Left lung (tissue), 4 donors: ENCODE measurements at regions not wholly inside any gene's neighbourhood (a gene's known extent, or its start where the extent isn't known, plus 50 kb on each side); places are given as distances from the start of the nearest gene placed in this dataset.

Experiments used
- ATAC-seq: fragments of 200-7000 bp; cut with Tn5 transposase; one replicate; pipeline ENCODE4 v1.9.1; 2020; ENCODE audit warnings: moderate library complexity
- DNase-seq, 4 donors: peaks; one replicate each; pipeline ENCODE4 v3.0.0-alpha.2; 2013 to 2020
- H3K27ac ChIP-seq, 2 donors: fragments of 200-600 bp; sonication (generic) in 1 of 2; one replicate each; pipeline versions ENCODE4 v1.5.0 to v1.8.0; 2020 to 2021
- H3K27me3 ChIP-seq, 2 donors: fragments of 200-600 bp; sonication (generic) in 1 of 2; one replicate each; pipeline versions ENCODE4 v1.5.0 to v1.8.0; 2020 to 2021
- H3K36me3 ChIP-seq, 2 donors: fragments of 200-600 bp; sonication (generic) in 1 of 2; one replicate each; pipeline versions ENCODE4 v1.5.0 to v1.8.0; 2020 to 2021
- H3K4me1 ChIP-seq, 2 donors: fragments of 200-600 bp; one replicate each; pipeline ENCODE4 v1.8.0; 2021
- H3K4me3 ChIP-seq, 2 donors: fragments of 200-600 bp; sonication (generic) in 1 of 2; one replicate each; pipeline versions ENCODE4 v1.5.0 to v1.8.0; 2020 to 2021; ENCODE audit warnings: mild to moderate bottlenecking in 1 of 2
- H3K9me3 ChIP-seq, 2 donors: fragments of 200-600 bp; sonication (generic) in 1 of 2; one replicate each; pipeline versions ENCODE4 v1.5.0 to v1.8.0; 2020 to 2021
- intact Hi-C, 2 donors: fragments of 100-400 bp; cut with DNase I; formaldehyde crosslinking; loops; one replicate each; pipeline versions ENCODE4 v1.11.2 to v1.14.2; 2022
- TF ChIP-seq, protein P1 (sequence below), 2 donors: fragments of 200-600 bp; sonication (generic) in 1 of 2; IDR thresholded peaks; one replicate each; pipeline versions ENCODE4 v1.5.0 to v1.8.0; 2021; ENCODE audit warnings: antibody characterized with exemption in 2 of 2
- donor health status: DM: no; HTN: yes; CAD: no.
- donor health status: DM: no; HTN: no; CAD: no.

DNA sequence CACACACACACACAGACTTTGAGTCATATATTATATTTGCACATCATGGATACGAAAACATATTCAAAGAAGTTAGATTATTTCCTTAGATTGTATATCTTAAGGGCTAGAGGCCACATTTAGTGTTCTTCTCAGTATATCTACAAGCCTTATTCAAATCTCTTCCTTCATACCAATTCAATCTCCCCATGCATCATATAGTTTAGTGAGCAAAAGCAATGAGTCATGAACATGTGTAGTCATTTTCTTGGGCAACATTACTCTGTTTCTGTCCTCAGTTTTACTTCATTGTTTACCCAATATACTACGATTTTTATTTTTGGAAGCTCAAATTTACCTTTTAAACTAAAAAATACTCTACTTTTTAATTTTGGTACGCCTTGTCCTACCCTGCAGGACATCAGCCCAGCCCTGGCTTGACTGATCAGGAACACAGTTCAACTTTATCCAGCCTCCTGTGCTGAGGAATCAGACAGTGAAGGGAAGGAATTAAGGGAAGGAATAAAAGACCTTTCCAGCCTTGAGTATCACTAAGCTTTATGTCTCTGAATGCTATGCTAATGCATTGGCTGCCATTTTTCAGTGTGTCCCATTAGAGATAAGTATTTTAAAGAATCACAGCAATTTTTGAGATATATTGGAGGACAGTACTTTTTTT lies 101.7 kb upstream of the FST start:
- no peak overlapping the region for H3K27ac ChIP-seq
- no peak overlapping the region for H3K4me3 ChIP-seq
- intact Hi-C loops: no loop called here
- ATAC-seq: no peak
- DNase-seq: no peak
- H3K36me3 ChIP-seq: no peaks in the 10 kb centered on the region
- TF ChIP-seq, protein P1, sequence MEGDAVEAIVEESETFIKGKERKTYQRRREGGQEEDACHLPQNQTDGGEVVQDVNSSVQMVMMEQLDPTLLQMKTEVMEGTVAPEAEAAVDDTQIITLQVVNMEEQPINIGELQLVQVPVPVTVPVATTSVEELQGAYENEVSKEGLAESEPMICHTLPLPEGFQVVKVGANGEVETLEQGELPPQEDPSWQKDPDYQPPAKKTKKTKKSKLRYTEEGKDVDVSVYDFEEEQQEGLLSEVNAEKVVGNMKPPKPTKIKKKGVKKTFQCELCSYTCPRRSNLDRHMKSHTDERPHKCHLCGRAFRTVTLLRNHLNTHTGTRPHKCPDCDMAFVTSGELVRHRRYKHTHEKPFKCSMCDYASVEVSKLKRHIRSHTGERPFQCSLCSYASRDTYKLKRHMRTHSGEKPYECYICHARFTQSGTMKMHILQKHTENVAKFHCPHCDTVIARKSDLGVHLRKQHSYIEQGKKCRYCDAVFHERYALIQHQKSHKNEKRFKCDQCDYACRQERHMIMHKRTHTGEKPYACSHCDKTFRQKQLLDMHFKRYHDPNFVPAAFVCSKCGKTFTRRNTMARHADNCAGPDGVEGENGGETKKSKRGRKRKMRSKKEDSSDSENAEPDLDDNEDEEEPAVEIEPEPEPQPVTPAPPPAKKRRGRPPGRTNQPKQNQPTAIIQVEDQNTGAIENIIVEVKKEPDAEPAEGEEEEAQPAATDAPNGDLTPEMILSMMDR (IDR thresholded peaks at IDR 0.05): no peak
- H3K4me1 ChIP-seq: no peaks in the 10 kb centered on the region
- no peaks in the 10 kb centered on the region for H3K27me3 ChIP-seq
- H3K9me3 ChIP-seq: no peaks in the 10 kb centered on the region

DNA sequence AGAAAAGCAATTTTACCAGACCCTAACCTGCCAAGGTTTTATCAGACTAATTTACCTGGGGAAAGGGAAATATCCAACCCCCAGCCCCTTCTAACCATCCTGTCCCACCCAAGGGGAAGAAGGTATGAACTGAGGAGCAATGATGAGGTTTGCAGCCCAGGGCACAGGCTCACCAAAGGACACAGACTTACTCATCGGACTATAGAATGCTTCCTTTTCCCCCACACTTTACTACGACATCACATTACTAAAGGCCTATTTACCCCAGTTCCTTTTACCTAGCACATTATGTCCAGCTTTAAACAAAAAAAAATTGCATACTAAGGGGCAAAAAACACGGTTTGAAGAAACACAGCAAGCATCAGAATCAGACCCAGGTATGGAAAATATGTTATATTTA lies 94.1 kb upstream of the FST start:
- no peak for ATAC-seq
- H3K27me3 ChIP-seq: no peaks in the 10 kb centered on the region
- intact Hi-C loops: no loop called here
- H3K4me1 ChIP-seq: no peaks in the 10 kb centered on the region
- H3K36me3 ChIP-seq: no peaks in the 10 kb centered on the region
- no peak for DNase-seq
- no peak overlapping the region for H3K27ac ChIP-seq
- TF ChIP-seq, protein P1 (IDR thresholded peaks at IDR 0.05): no peak
- peaks cover 0 to 19% of the 10 kb centered on the region in 2 donors for H3K9me3 ChIP-seq
- no peak overlapping the region for H3K4me3 ChIP-seq

DNA sequence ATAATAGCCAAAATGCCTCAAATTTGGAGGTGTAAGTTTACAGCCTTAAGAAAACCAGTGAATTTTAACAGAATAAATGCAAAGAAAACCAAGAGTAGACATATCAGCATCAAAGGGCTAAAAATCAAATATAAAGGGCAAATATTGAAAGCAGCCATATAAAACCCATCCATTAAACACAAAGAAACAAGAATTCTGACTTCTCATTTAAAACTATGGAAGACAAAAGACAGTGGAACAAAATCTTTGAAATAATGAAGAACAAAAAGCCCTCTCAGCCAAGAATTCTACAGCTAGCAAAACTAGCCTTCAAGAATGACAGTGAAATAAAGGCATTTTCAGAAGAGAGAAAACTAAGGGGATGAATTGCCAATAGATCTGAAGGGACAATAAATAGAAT lies 91.3 kb upstream of the FST start:
- no peak for DNase-seq
- Histone ChIP-seq H3K27ac (no peak overlapping the region), H3K4me3 (no peak overlapping the region), H3K4me1 (no peaks in the 10 kb centered on the region), H3K9me3 (peaks cover 0 to 19% of the 10 kb centered on the region in 2 donors), H3K27me3 (no peaks in the 10 kb centered on the region), H3K36me3 (no peaks in the 10 kb centered on the region)
- TF ChIP-seq, protein P1 (IDR thresholded peaks at IDR 0.05): no peak
- intact Hi-C loops: no loop called here
- no peak for ATAC-seq

DNA sequence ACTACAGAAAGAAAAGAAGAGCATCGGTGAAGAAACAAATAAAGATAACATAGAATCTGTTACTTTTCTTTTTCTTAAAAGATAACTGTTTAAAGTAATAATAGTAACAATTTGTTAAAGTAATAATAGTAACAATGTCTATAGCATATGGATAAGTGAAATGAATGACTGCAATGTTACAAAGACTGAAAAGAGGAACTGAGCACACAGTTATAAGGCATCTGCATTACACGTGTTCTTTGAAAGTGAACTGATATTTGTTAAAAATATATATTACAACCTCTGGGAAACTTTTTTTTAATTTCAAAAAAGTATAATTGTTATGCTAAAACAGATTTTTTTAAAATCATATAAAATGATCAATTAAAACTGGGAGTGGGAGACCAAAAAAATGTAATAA lies 88.4 kb upstream of the FST start:
- intact Hi-C loops: no loop called here
- DNase-seq (no peak), ATAC-seq (no peak)
- Histone ChIP-seq H3K27ac (no peak overlapping the region), H3K4me1 (no peaks in the 10 kb centered on the region), H3K9me3 (peaks cover 0 to 19% of the 10 kb centered on the region in 2 donors), H3K4me3 (no peak overlapping the region), H3K36me3 (no peaks in the 10 kb centered on the region), H3K27me3 (no peaks in the 10 kb centered on the region)
- TF ChIP-seq, protein P1 (IDR thresholded peaks at IDR 0.05): no peak

DNA sequence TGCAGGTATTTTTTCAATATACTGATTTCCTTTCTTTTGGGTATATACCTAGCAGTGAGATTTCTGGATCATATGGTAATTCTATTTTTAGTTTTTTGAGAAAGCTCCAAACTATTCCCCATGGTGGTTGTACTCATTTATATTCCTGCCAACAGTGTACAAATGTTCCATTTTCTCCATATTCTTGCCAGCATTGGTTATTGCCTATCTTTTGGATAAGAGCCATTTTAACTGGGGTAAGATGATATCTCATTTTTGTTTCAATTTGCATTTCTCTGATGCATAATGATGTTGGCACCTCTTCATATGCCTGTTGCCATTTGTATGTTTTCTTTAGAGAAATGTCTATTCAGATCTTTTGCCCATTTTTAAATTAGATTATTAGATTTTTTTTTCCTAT lies 85.6 kb upstream of the FST start:
- ATAC-seq: no peak
- intact Hi-C loops: no loop called here
- Histone ChIP-seq H3K4me1 (no peaks in the 10 kb centered on the region), H3K27ac (no peak overlapping the region), H3K27me3 (no peaks in the 10 kb centered on the region), H3K4me3 (no peak overlapping the region), H3K36me3 (no peaks in the 10 kb centered on the region), H3K9me3 (no peaks in the 10 kb centered on the region)
- DNase-seq: no peak
- TF ChIP-seq, protein P1 (IDR thresholded peaks at IDR 0.05): no peak
